ENCODE measurements at regions not wholly inside any gene's neighbourhood (a gene's known extent, or its start where the extent isn't known, plus 50 kb on each side); places are given as distances from the start of the nearest gene placed in this dataset.

DNA sequence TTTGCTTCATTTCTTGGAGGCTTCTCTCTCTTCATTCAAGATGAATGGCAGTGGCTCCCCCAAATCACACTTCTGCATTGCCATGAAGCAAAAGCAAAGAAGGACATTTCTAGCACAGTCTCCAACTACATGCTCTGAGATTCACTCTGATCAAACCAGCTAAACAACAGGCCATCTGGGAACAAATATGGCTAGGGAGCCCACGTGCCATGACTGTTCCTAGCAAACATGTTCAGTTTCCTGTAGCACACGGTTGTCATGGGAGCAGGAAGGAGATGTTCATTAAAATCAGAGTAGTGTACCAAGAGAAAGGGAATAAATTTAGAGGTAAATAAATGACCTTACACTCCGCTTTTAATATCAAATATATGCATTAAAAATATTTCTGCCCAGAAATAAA lies 327.3 kb downstream of the GBE1 start:
- TF ChIP-seq CTCF (IDR thresholded peaks at IDR 0.05), result no peak
- TF ChIP-seq POLR2A (IDR thresholded peaks at IDR 0.05), result no peak
